OCI-LY7 (cell line): ENCODE measurements at regions not wholly inside any gene's neighbourhood (a gene's known extent, or its start where the extent isn't known, plus 50 kb on each side); places are given as distances from the start of the nearest gene placed in this dataset.
A peak's percentile ranks its signal among the peaks of the same experiment; 100 is the strongest.

Source experiments
- BruUV-seq: library from RNA; stranded (reverse); fragments of 400-500 nt; replicated peaks from 2 replicates; lab custom pipeline; 2021; lab: Mats Ljungman, UMichigan
- CTCF ChIA-PET: fragments of 300-600 bp; sonication (Branson Sonifier 250); formaldehyde crosslinking; loops from one replicate; lab custom pipeline; 2022; ENCODE audit warnings: antibody characterized with exemption; ENCODE audit not compliant: unreplicated experiment; lab: Charles Lee
- POLR2A ChIA-PET: fragments of 300-600 bp; sonication (Branson Sonifier 250); formaldehyde crosslinking; loops from one replicate; lab custom pipeline; 2022; ENCODE audit warnings: antibody characterized with exemption; lab: Charles Lee
- DNase-seq: peaks from one replicate; pipeline ENCODE4 v3.0.0-alpha.2; 2015; ENCODE audit warnings: low spot score
- H2AFZ ChIP-seq: fragments of 200-600 bp; sonication (generic), shearing (Covaris generic); 2 replicates; pipeline ENCODE4 v1.6.1; 2014; ENCODE audit warnings: mild to moderate bottlenecking, antibody characterized with exemption, low read length, moderate library complexity
- H3K27ac ChIP-seq: fragments of 200-600 bp; sonication (generic); 2 replicates; pipeline ENCODE4 v1.5.1; 2014; ENCODE audit warnings: mixed run types, low read depth, mild to moderate bottlenecking, moderate library complexity, low read length, inconsistent platforms; ENCODE audit not compliant: poor library complexity, severe bottlenecking
- H3K36me3 ChIP-seq: fragments of 200-600 bp; sonication (generic); 2 replicates; pipeline ENCODE4 v1.6.1; 2014; ENCODE audit warnings: mild to moderate bottlenecking, antibody characterized with exemption, low read length, moderate library complexity, mixed read lengths; ENCODE audit not compliant: insufficient read depth
- H3K4me1 ChIP-seq: fragments of 200-600 bp; sonication (generic); 2 replicates; pipeline ENCODE4 v1.5.1; 2014; ENCODE audit warnings: mild to moderate bottlenecking, low read length; ENCODE audit not compliant: insufficient read depth, poor library complexity, severe bottlenecking
- H3K4me2 ChIP-seq: fragments of 200-600 bp; sonication (generic); 2 replicates; pipeline ENCODE4 v1.6.1; 2014; ENCODE audit warnings: mild to moderate bottlenecking, low read length
- H3K4me3 ChIP-seq: fragments of 200-600 bp; sonication (generic); 2 replicates; pipeline ENCODE4 v1.5.1; 2014; ENCODE audit warnings: mild to moderate bottlenecking, low read depth, low read length; ENCODE audit not compliant: poor library complexity, severe bottlenecking
- H3K79me2 ChIP-seq: fragments of 200-600 bp; sonication (generic); 2 replicates; pipeline ENCODE4 v1.6.1; 2016; ENCODE audit warnings: low read depth, mild to moderate bottlenecking, low read length, moderate library complexity, mixed read lengths; ENCODE audit not compliant: insufficient read depth
- H3K9me2 ChIP-seq: fragments of 200-600 bp; sonication (generic); 2 replicates; pipeline ENCODE4 v1.6.1; 2016; ENCODE audit warnings: mild to moderate bottlenecking, low read length, mixed read lengths; ENCODE audit not compliant: insufficient read depth
- H3K9me3 ChIP-seq: fragments of 200-600 bp; sonication (generic); 2 replicates; pipeline ENCODE4 v1.6.1; 2014; ENCODE audit warnings: mild to moderate bottlenecking, mixed run types, low read length, mixed read lengths
- H4K20me1 ChIP-seq: fragments of 200-600 bp; sonication (generic); 2 replicates; pipeline ENCODE4 v1.6.1; 2014; ENCODE audit warnings: mild to moderate bottlenecking, antibody characterized with exemption, low read length, moderate library complexity, mixed read lengths; ENCODE audit not compliant: insufficient read depth
- EZH2phosphoT487 ChIP-seq: fragments of 200-600 bp; sonication (generic); IDR thresholded peaks from 2 replicates; pipeline ENCODE4 v1.6.1; 2018; ENCODE audit warnings: low read depth, borderline replicate concordance, mild to moderate bottlenecking, mixed run types, antibody characterized with exemption, low read length, moderate library complexity, mixed read lengths
- intact Hi-C: fragments of 100-400 bp; cut with micrococcal nuclease; formaldehyde crosslinking; loops from one replicate; pipeline ENCODE4 v1.10.0; 2022; ENCODE audit not compliant: unreplicated experiment
- TF ChIP-seq, protein P1 (sequence below): fragments of 200-600 bp; sonication (generic); conservative IDR thresholded peaks from 2 replicates; pipeline ENCODE4 v1.5.1; 2014; ENCODE audit warnings: mild to moderate bottlenecking, antibody characterized with exemption, low read length, moderate library complexity, mixed read lengths

DNA sequence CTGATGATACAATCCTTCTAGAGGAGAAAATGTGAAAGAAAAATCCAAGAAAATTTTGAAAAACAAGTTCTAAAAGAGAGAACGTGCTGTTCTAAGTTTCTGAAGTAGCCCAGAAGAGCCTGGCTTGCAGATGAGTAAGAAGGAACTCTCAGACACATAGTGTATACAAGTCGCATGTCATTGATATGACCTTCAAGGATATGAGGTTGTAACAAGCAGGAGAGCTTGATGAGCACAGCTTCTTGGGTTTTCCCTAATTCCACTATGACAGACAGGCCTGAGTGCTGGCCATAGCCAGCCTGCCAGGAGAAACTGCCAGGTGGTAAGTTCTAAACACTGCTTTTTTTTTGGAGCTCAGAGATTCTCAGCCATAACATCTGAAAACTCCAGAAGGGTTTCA is 235.7 kb upstream of the SIX2 start:
- ChIA-PET CTCF (no interaction called here), POLR2A (interaction anchor here (0.9 kb wide), 1 partner anchor 10 kb away, joined by 4 read pairs; no protein-coding TSS in a partner anchor)
- Histone ChIP-seq H3K9me3 (no peaks in the 10 kb centered on the region), H3K4me1 (no peaks in the 10 kb centered on the region), H2AFZ (no peak overlapping the region), H3K27ac (no peak overlapping the region), H4K20me1 (no peaks in the 10 kb centered on the region), H3K4me2 (no peak overlapping the region), H3K9me2 (no peaks in the 10 kb centered on the region), H3K4me3 (no peak overlapping the region), H3K36me3 (no peaks in the 10 kb centered on the region), H3K79me2 (no peaks in the 10 kb centered on the region)
- BruUV-seq, result no TSS peak
- TF ChIP-seq, protein P1, sequence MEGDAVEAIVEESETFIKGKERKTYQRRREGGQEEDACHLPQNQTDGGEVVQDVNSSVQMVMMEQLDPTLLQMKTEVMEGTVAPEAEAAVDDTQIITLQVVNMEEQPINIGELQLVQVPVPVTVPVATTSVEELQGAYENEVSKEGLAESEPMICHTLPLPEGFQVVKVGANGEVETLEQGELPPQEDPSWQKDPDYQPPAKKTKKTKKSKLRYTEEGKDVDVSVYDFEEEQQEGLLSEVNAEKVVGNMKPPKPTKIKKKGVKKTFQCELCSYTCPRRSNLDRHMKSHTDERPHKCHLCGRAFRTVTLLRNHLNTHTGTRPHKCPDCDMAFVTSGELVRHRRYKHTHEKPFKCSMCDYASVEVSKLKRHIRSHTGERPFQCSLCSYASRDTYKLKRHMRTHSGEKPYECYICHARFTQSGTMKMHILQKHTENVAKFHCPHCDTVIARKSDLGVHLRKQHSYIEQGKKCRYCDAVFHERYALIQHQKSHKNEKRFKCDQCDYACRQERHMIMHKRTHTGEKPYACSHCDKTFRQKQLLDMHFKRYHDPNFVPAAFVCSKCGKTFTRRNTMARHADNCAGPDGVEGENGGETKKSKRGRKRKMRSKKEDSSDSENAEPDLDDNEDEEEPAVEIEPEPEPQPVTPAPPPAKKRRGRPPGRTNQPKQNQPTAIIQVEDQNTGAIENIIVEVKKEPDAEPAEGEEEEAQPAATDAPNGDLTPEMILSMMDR, result no peak
- no peak for TF ChIP-seq EZH2phosphoT487
- intact Hi-C loops, result no loop called here
- no peak for DNase-seq

- Histone ChIP-seq H3K36me3 (no peaks in the 10 kb centered on the region), H3K4me2 (no peak overlapping the region), H3K4me3 (no peak overlapping the region), H3K9me2 (no peaks in the 10 kb centered on the region), H4K20me1 (no peaks in the 10 kb centered on the region), H3K9me3 (no peaks in the 10 kb centered on the region), H3K4me1 (peaks cover 8% of the 10 kb centered on the region), H2AFZ (peak overlapping the region; percentile 38; the same call in 1 of the 2 replicates), H3K79me2 (no peaks in the 10 kb centered on the region), H3K27ac (no peak overlapping the region)
- ChIA-PET POLR2A (interaction anchor here (0.7 to 2.0 kb wide), 4 partner anchors 9 to 76 kb away, joined by 3 to 6 read pairs (median 3); no protein-coding TSS in a partner anchor), CTCF (no interaction called here)
- no peak for DNase-seq
- BruUV-seq, result no TSS peak
- intact Hi-C loops, result no loop called here
- TF ChIP-seq, protein P1, result no peak
- no peak for TF ChIP-seq EZH2phosphoT487
Measured at GRCh38 chr2:45242161-45242741, 233.0 kb upstream of the SIX2 start.

GRCh38 chr2:45241061-45241561 is 231.9 kb upstream of the SIX2 start:
- no peak for TF ChIP-seq EZH2phosphoT487
- TF ChIP-seq, protein P1, result no peak
- no peak for DNase-seq
- H3K4me2 ChIP-seq, result no peak overlapping the region
- H3K36me3 ChIP-seq, result no peaks in the 10 kb centered on the region
- peaks cover 12% of the 10 kb centered on the region for H3K4me1 ChIP-seq
- no peaks in the 10 kb centered on the region for H3K9me2 ChIP-seq
- H4K20me1 ChIP-seq, result no peaks in the 10 kb centered on the region
- BruUV-seq, result no TSS peak
- H2AFZ ChIP-seq, result no peak overlapping the region
- H3K79me2 ChIP-seq, result no peaks in the 10 kb centered on the region
- ChIA-PET CTCF (no interaction called here), POLR2A (interaction anchor here (1.1 to 2.0 kb wide), 2 partner anchors 8 to 15 kb away, joined by 3 to 6 read pairs; no protein-coding TSS in a partner anchor)
- H3K4me3 ChIP-seq, result no peak overlapping the region
- H3K27ac ChIP-seq, result no peak overlapping the region
- H3K9me3 ChIP-seq, result no peaks in the 10 kb centered on the region
- intact Hi-C loops, result no loop called here
